ENCODE measurements at regions not wholly inside any gene's neighbourhood (a gene's known extent, or its start where the extent isn't known, plus 50 kb on each side); places are given as distances from the start of the nearest gene placed in this dataset.
A peak's percentile ranks its signal among the peaks of the same experiment; 100 is the strongest.

DNA sequence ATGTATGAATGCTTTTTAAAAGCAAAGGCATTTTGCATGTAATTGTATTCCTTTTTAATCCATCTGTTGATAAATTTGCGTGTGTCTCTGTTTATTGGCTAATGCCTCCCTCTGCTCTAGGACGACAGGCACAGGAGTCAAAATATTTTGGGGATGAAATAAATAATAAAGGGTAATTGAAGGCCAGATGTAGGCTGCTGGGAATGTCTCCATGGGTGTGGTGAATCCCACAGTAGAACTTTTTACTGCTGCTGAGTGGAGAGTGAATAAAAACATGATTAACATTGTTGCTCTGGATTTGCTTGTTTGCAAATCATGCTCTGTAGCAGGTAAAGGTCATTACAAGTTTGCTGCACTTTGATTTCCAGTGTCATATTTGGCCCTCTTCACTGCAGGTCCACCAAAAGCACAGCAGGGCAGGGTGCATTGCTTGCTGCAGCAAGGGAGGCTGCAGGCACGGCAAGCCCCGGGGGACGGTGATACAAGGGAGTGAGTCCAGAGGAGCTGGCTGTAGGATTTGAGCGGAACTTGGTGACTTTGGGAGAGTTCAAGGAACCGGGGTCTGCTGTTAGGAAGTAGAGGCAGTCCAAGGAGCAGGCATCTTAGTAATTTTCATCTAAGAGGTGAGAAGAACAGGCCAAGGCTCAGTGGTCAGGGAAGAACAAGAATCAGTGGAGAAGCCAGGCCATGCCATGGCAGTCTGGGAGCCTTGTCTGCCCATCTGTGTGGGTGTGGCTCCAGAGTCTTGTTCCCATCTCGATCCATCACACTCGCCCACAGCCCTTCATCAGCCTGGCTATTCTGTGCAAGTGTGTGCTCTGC is 201.5 kb upstream of the RAB6C start:
- DNase-seq (ENCODE audit: low read depth): no peak

DNA sequence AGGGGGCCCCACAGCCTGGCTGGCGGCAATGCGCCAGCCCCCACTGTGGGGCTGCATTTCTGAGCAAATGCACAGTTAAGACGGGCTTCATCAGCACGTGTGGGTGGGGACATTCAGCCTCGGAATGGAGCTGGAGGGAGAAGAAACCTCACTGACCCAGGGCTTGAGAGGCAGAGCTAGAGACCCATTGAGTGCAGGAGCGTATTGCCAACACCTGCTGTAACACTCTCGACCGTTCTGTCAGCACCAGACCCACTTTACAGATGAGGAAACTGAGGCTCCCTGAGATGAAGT is 200.9 kb upstream of the RAB6C start:
- no peak for DNase-seq (ENCODE audit: low read depth)

DNA sequence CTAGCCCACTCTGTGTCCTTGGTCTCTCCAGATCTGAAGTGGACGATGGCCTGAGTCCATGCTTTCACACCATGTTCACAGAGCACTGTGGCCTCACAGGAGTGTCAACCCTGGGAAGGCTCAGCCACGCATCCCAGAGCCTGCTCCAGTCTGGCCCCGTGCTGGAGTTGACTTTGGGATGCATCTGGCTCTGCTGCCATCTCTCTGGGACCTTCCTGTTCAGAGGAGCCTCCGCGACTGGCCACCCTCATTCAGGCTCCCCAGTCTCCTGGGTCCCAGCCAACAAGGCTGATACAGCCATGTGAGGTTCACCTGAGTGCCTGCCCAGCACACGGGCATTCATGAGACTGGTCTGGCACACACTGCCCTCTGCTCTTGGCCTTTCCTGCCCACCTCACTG is 199.7 kb upstream of the RAB6C start:
- no peak for DNase-seq (ENCODE audit: low read depth)

DNA sequence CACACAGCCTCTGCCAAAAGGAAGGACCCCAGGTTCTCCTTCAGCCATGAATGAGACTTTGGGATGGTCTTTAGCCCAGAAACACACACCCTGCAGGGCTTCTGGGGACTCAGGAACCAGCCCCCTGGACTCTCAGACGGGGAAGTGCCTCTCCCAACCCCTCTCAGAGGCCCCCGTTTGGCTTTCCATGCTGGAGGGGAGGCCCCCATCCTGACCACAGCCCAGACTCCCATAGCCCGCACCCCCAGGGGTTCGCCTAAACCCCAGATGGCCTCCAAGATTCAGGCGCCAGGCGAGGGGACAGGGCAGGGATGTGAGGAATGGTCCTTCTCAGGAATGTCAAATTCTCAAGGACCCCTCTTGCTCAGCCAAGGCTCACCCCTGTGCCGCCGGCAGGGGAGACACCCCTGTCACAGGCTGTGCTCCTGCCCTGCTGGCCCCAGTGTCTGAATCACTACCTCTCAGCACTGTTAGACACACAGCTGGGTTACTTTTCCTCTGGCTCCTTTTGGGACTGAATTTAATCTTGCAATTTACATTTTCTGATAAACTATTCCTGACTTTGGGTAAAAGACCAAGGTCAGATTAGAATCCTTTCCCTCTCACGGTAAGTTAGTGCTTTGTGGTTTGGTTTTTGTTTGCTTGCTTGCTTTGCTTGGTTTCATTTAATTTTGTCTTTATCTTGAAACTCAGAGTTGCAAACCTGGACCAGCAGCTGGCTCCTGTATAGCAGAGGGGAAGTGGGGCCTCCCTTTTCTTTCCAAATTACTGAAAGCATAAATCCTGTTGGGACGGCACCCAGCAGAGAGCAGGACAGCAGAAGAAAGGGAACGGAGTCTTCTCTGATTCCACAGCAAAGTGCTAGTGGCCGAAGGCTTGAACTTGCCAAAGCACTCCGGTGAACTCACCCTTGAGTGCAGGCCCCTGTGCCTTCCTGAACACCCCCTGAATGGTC is 198.9 kb upstream of the RAB6C start:
- no peak for DNase-seq (ENCODE audit: low read depth)

DNA sequence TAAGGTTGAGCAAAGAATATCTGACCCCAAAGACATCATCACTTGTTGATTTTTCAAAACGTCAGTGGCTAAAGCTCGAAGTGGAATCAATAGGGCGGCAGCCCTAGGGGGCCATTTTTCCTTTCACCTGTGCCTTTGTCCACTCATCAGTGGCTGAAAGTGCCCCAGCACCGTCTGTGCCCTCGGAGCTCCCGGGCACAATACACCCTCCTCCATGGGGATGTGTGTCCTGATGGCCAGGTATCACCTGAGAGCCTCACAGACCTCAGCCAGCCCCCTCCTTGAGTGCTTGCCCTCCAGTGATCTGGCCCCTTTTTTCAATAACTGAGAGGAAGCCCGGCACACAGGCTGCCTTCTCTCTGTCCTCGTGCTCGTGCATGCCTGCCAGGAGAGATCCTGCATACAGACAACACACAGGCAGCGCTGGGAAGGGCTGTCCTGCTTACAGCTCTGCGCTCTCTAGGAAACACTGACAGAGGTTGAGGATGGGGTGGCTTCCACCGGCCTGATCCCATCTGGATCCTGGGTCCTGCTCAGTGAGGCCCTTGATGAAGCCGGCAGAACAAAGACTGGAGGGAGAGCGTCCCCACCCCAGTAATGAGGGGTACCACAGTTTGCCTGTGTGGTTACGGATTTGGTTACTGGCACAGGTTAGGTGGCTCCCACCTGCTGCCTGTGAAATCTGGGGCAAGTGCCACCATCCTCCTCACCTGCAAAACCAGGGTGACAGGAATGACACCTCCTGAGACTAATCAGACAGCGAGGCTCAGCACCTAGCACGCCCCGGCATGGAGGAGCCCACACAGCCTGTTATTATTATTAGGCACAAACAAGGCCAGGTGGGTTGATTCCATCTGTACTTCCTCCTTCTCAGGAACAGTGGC is 197.5 kb upstream of the RAB6C start:
- no peak for DNase-seq (ENCODE audit: low read depth)

DNA sequence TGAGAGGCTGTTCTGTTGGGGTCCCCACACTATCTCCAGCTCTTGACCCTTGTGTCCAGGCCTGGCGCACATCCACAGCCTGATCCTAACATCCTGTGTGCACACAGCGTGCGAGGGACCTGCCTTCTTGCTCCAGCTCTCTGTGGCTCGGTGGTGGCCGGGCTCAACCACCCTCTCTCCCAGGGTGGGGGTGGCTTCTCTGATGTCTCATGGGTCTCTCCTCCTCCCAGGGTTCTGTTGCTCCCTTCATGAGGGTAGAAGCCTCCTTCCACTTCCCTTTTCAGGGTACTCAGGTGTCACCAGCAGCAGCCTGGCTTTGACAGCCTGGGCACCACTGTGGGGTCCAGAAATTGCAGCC is 196.9 kb upstream of the RAB6C start:
- no peak for DNase-seq (ENCODE audit: low read depth)

DNA sequence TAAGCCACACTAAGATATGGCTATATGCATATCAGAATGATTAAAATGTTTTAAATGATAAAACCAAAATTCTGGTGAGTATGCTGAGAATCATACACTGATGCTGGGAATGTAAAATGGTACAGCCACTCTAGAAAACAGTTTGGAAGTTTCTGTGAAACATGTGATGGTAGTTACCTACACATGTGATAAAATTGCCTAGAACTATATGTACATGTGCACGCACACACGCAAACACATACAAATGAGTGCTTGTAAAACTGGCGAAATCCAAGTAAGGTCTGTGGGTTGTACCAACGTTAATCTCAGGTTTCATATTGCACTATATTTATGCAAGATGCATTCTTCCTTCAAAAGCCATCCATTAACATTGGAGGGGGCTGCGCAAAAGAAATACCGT is 195.0 kb upstream of the RAB6C start:
- DNase-seq (ENCODE audit: low read depth): no peak

DNA sequence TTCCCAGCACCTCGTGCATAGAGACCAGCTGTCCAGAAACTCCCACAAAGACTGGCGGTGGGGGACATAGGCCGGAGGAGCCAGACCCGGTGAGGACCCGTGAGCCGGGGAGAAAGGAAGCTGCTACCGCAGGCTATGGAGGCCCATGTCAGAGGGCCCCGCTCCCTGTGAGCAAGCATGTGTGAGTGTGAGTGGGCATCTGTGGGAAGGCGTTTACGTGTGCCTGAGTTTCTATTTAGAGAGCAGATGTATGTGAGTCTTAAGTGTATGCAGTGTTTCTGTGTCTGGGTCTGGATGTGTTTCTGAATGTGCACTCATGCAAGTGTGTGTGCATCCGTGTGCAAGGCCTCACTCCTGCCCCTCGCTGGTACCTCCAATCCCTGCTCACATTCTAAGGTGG is 187.8 kb upstream of the RAB6C start:
- DNase-seq (ENCODE audit: low read depth): no peak

DNA sequence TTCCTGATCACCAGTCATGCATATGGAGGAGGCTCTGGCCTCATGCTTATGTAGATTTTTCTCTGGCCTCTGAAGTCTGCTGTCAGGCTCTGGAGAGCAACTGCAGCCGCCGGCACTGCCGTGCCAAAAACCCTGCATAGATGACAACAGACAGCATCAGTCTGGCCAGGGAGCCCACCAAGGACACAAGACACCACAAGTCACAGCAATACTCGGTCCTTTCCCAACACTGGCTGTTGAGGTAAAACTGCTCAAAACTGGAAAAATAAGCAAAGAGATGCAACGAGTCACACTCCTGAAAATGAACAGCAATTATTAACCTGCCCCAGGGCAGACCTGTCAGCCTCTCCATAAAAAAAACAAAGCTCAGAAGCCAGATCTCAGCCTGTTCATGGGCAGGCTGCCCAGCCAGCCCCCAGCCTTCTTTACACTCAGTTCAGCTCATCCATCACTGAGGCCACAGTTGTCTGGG is 186.0 kb upstream of the RAB6C start:
- DNase-seq (ENCODE audit: low read depth): no peak

DNA sequence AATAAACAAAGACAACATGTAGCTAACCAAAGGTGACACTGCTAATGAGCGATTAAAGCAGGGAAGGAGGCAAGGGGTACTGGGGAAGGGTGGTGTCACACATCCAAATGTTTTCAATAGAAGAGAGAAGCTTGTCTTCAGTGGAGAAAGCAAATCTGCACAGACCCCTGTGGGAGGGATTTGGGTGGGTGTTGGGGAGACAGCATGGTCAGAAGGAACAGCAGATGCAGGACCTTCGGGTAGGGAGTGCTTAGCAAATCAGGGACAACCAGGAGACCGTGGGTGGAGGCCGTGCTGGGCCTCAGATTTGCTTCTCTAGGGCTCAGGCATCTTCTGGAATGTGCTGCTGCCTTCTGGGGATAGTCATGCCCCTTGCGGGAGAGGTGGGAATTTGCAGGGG is 185.3 kb upstream of the RAB6C start:
- DNase-seq (ENCODE audit: low read depth): no peak

DNA sequence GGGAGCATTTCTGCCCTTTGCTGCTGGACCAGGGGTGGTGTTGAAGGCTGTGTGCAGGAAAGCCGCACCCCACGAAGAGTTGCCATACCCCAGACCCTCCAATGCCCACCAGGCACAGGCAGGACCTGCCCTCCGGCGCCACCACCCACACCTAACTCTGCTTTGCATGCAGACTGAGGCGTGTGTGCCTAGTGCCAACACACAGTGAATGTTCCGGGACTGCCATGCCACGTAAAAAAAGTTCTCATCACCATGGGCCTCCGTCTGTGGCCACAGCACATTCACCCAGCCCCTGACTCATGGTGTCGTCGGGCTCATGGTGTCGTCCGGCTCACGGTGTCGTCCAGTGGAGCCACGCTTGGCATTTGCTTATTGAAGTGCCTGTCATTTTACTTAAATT is 184.9 kb upstream of the RAB6C start:
- no peak for DNase-seq (ENCODE audit: low read depth)

DNA sequence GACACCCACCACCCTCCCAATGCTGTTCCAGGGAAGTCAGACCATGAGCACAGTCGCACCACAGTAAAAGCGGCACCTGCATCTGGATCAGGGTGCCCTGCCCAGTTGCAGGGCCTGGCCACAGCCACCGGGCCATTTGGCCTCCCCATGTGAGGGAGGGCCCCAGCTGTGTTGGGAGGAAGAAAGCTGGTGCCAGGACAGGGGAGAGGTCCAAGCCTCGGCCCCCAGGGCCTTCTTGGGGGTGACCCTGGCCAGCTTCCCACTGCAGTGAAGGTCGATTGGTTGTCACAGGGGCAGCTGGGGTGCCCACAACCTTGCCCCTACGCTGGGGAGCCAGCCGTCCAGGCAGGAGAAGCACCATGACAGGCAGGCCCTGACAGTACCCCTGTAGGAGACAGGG is 183.2 kb upstream of the RAB6C start:
- DNase-seq (ENCODE audit: low read depth): no peak

DNA sequence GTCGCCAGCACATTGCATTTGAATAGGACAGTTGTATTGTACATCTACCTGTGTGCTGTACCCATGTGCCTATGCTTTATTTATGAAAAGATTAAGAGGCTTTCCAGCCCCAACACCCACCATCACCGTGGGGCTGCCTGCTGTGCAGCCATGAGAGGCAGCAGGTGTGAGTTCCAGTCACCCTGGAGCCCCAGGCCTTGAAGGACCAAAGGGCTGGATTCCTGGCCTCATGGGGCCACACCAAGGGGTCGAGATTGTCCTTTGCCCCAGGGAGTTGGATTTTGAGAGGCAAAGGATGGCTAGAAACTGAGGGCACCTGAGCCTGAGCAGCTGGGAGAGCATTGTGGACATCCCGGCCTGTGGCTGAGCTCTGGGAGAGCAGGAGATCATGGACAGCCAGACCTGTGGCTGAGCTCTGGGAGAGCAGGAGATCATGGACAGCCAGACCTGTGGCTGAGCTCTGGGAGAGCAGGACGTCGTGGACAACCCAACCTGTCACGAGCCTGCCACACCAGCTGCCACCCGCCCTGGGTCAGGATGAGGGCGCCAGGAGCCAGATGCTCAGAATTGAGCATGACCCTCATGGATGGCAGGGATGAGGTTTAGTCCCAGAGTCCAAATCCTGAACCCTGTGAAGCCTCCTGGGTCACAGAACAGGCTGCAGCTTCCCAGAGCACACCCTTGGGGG is 182.5 kb upstream of the RAB6C start:
- DNase-seq (ENCODE audit: low read depth): no peak

DNA sequence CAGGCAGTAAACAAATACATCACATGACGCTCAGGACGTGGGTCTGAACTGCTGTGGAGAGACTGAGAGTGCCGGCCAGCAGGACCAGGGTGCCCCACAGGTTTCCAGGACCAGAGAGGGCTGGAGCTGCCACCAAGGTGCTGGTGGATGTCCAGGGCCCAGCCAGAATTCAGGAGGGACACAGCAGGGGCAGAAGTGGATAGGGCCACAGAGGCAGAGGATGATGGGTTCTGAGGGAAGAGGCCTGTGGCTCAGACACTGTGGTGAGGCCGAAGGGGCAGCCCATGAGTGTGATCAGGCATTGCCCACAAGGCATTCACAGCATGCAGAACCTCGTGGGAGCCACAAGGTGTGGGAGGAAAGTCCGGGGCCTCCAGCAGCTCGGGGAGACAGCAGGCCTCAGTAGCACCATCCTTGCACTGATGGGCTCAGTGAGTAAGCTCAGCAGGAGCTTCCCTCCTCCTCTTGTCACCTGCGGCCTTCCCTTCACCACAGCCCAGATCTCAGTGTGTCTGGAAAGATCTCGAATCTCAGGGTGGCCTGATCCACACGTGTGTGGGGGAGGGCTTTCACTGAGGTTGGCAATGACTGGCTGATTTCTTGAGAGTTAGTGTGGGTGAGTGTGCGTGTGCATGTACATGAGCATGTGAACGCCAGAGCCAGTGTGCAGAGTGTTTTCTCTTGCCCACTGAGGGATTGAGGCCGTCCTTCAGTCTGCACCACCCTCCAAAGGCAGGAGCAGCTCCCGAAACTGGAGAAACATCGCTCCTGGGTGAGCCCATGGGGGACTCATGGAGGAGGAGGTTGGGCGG is 181.8 kb upstream of the RAB6C start:
- DNase-seq (ENCODE audit: low read depth): no peak

DNA sequence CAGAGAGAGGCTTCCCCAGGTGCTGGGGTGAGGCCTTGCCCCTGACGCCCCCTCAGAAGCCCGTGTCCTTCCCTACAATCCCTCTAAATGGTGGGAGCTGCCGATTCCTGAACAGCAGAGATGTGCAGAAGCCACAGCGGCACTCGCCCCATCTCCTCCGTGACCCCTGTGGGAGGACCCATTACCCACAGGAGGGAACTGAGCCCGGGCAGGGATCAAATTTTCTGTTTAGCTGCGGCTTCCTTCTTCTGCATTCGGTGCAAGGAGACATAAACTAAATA is 181.2 kb upstream of the RAB6C start:
- DNase-seq (ENCODE audit: low read depth): no peak

DNA sequence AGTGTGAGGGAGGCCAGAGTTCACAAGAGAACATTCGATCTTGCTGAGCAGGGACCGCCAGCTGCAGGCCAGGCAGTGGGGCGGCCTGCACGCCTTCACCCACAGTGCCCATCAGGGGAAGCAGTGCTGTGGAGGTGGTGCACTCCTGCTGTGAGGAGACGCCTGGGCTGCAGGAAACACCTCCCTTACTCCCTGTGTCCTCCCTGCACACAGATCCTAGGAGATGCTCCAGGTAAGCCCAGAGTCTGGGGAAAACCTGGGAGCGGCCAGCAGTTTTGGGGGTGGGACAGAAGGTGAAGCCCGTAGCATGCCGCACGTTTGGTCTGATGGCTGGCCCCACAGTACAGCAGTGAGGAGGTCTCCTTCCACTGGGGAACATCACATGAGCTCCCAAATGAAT is 180.8 kb upstream of the RAB6C start:
- no peak for DNase-seq (ENCODE audit: low read depth)

DNA sequence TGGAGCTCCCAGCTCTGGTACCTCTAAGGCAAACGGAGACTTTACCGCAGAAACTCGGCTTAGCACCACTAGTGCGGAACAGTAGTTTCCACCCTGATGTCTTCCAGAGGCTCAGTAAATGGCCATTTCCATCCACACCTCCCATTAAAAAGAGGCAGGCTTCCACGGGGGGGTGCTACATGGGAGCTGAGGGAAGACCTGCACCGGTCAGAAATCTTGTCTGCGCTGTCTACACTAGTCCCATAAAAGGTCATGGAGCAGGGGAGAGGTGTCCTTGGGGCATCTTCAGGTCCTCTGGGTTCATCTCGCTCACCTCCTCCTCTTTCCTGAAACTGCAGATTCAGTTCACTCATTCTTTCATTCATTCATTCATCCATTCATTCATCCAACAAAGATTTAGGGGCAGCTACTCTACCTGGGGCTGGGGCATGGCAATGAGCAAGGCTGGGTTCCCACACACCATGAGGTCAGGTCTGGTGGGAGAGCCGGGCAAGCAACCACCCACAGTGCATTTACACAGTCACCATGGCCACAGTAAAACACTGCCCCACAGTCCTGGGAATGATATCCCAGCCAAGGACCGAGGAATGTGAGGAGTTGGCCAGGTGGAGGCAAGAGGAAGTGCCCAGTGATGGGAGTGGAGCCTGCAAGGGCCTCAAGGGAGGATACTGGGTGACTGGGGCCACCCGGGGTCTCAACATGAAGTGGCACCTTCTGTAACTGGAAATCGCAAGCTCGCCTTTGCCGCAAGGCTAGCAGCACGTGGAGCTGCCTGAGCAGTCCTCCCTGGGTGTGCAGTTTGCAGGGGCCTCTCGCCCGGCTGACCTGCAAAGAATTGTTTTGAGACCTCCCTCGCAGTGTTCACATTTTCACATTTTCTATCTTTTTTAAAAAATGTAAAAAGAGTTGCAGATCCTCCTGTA is 180.2 kb upstream of the RAB6C start:
- DNase-seq (ENCODE audit: low read depth): no peak

DNA sequence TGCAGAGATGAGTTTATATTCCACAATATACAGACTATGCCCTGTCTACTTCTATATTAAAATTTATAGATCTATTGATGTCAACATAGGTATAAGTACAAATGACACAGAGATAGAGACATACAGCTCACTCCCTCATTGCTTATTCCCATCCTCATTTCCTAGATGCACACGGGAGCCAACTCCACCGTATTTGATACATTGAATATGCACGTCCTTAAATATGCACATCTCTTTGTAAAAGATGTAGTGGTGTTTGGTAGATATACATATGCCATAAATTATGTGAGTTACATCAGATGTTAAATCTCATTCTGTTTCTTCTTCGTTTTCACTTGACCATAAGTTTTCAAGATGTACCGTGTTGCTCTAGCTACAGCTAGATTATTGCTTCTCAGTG is 179.2 kb upstream of the RAB6C start:
- DNase-seq (ENCODE audit: low read depth): no peak

DNA sequence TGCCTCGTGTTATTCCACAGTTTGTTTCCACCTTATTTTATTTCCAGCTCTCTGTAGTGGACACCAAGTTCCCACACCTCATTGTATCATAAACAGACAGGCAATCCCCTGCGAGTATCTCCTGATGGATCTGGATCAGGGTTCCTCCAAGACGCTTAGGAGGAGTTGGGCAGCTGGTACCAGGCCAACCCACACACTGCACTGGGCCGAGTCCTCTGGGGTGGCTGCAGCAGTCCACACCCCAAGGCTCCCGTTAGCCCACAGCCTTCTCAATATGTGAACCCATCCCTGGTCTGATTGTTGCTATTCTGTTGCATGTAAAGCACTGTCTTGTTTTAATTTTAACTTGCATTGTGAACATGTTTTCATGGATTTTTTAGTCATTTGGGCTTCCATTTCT is 178.8 kb upstream of the RAB6C start:
- no peak for DNase-seq (ENCODE audit: low read depth)

DNA sequence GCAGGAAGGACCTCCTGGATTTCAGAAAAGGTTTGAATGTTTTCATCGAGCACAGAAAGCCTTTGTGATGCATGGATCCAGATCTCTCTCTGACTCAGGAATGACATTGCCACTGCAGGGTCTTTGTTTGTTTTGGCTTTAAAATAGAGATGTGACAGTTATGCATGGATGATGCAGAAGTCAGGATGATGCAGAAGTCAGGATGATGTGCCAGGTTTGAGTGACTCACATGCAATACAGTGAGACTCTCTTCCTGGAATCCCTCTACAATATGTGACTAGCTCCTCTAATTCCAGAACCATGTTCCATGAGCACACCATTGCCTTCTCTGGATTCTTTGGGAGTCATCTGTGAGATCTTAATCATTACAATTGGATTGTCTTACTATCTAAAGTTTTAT is 177.9 kb upstream of the RAB6C start:
- DNase-seq (ENCODE audit: low read depth): peak; percentile 33

All from RPMI7951 (cell line).